ENCODE measurements at regions not wholly inside any gene's neighbourhood (a gene's known extent, or its start where the extent isn't known, plus 50 kb on each side); places are given as distances from the start of the nearest gene placed in this dataset.

- Histone ChIP-seq H3K79me2 (ENCODE audit: control insufficient read depth, low read length) (no peaks in the 10 kb centered on the region), H3K4me3 (ENCODE audit: low read length) (no peak overlapping the region), H3K4me2 (ENCODE audit: low read length) (no peak overlapping the region), H3K36me3 (ENCODE audit: control insufficient read depth, low read length) (no peaks in the 10 kb centered on the region), H3K9me2 (replicated peaks; ENCODE audit: control insufficient read depth, low read length) (no peaks in the 10 kb centered on the region), H3F3A (ENCODE audit: control insufficient read depth, insufficient read depth) (no peaks in the 10 kb centered on the region), H4K20me1 (ENCODE audit: control insufficient read depth, insufficient read depth, low read depth, low read length) (no peaks in the 10 kb centered on the region), H3K27me3 (ENCODE audit: control insufficient read depth, low read length) (peaks cover 8% of the 10 kb centered on the region), H3K9me3 (ENCODE audit: control insufficient read depth, insufficient read depth, low read length) (no peaks in the 10 kb centered on the region), H3K27ac (ENCODE audit: low read depth, low read length) (no peak overlapping the region), H3K4me1 (ENCODE audit: control insufficient read depth, low read length) (no peaks in the 10 kb centered on the region)
- TF ChIP-seq CTCF (IDR thresholded peaks at IDR 0.05; ENCODE audit: low read depth, low read length, poor library complexity, severe bottlenecking) = no peak
- TF ChIP-seq EZH2phosphoT487 (IDR thresholded peaks at IDR 0.05; ENCODE audit: borderline replicate concordance, low read length) = no peak
These were observed 169.6 kb downstream of the EVX1 start for GRCh38 chr7:27412164-27412563.

GRCh38 chr7:27418541-27418940, 175.9 kb downstream of the EVX1 start:
- H3K36me3 ChIP-seq (ENCODE audit: control insufficient read depth, low read length) = no peaks in the 10 kb centered on the region
- H3K9me3 ChIP-seq (ENCODE audit: control insufficient read depth, insufficient read depth, low read length) = no peaks in the 10 kb centered on the region
- TF ChIP-seq CTCF (IDR thresholded peaks at IDR 0.05; ENCODE audit: low read depth, low read length, poor library complexity, severe bottlenecking) = no peak
- no peak for TF ChIP-seq EZH2phosphoT487 (IDR thresholded peaks at IDR 0.05; ENCODE audit: borderline replicate concordance, low read length)
- H3K4me2 ChIP-seq (ENCODE audit: low read length) = no peak overlapping the region
- H3K27ac ChIP-seq (ENCODE audit: low read depth, low read length) = no peak overlapping the region
- no peaks in the 10 kb centered on the region for H4K20me1 ChIP-seq (ENCODE audit: control insufficient read depth, insufficient read depth, low read depth, low read length)
- H3K4me3 ChIP-seq (ENCODE audit: low read length) = no peak overlapping the region
- H3K27me3 ChIP-seq (ENCODE audit: control insufficient read depth, low read length) = peaks cover under 1% of the 10 kb centered on the region; the same call in 1 of the 2 replicates
- H3F3A ChIP-seq (ENCODE audit: control insufficient read depth, insufficient read depth) = no peaks in the 10 kb centered on the region
- no peaks in the 10 kb centered on the region for H3K79me2 ChIP-seq (ENCODE audit: control insufficient read depth, low read length)
- H3K9me2 ChIP-seq (replicated peaks; ENCODE audit: control insufficient read depth, low read length) = no peaks in the 10 kb centered on the region
- no peaks in the 10 kb centered on the region for H3K4me1 ChIP-seq (ENCODE audit: control insufficient read depth, low read length)

DNA sequence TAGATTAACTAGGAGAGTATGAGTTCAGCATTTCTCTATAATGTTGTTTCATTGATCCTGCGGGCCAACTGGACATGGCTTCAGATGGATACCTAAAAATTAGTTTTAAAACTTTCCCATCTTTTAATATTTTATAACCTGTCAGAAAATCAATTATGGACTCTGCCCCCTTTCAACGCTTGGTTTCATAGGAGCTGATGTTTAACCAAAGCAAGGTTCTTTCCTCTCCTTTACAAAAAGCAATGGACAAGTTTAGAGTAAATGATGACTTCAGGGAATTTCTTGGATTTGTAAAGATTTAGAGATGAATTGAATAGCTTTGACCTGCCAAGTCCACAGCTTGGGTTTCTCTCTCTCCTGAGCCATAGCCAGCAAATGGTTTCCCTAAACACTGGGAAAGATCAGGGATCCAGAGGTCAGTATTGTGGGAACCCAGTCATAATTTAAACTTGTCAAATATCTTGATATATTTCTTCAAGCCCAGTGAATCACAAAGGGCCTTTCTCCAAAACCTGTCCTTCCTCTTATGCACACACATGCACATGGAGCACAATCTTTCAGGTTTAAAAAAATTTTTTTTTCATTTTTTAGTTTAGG, 177.1 kb downstream of the EVX1 start:
- no peak for TF ChIP-seq CTCF (IDR thresholded peaks at IDR 0.05; ENCODE audit: low read depth, low read length, poor library complexity, severe bottlenecking)
- TF ChIP-seq EZH2phosphoT487 (IDR thresholded peaks at IDR 0.05; ENCODE audit: borderline replicate concordance, low read length) = no peak
- no peaks in the 10 kb centered on the region for H3F3A ChIP-seq (ENCODE audit: control insufficient read depth, insufficient read depth)
- H3K4me2 ChIP-seq (ENCODE audit: low read length) = no peak overlapping the region
- peaks cover 4% of the 10 kb centered on the region for H3K4me1 ChIP-seq (ENCODE audit: control insufficient read depth, low read length)
- no peak overlapping the region for H3K27ac ChIP-seq (ENCODE audit: low read depth, low read length)
- 0 out of 2 replicates have a peak, but pooled peaks cover under 1% of the 10 kb centered on the region for H3K27me3 ChIP-seq (ENCODE audit: control insufficient read depth, low read length)
- no peaks in the 10 kb centered on the region for H4K20me1 ChIP-seq (ENCODE audit: control insufficient read depth, insufficient read depth, low read depth, low read length)
- no peaks in the 10 kb centered on the region for H3K9me3 ChIP-seq (ENCODE audit: control insufficient read depth, insufficient read depth, low read length)
- no peaks in the 10 kb centered on the region for H3K36me3 ChIP-seq (ENCODE audit: control insufficient read depth, low read length)
- no peak overlapping the region for H3K4me3 ChIP-seq (ENCODE audit: low read length)
- H3K9me2 ChIP-seq (replicated peaks; ENCODE audit: control insufficient read depth, low read length) = no peaks in the 10 kb centered on the region
- H3K79me2 ChIP-seq (ENCODE audit: control insufficient read depth, low read length) = no peaks in the 10 kb centered on the region
